A549 (cell line): ENCODE measurements at regions not wholly inside any gene's neighbourhood (a gene's known extent, or its start where the extent isn't known, plus 50 kb on each side); places are given as distances from the start of the nearest gene placed in this dataset.

ENCODE experiments used
- CTCF ChIP-seq: fragments of >200 bp; sonication (Bioruptor Twin); formaldehyde crosslinking; IDR thresholded peaks from 3 replicates; pipeline ENCODE4 v1.5.1; 2016
- POLR2A ChIP-seq: IDR thresholded peaks from 2 replicates; pipeline ENCODE4 v1.6.1; 2012; ENCODE audit warnings: mild to moderate bottlenecking, low read length
- SMC3 ChIP-seq: fragments of >200 bp; sonication (Bioruptor Twin); formaldehyde crosslinking; IDR thresholded peaks from 3 replicates; pipeline ENCODE4 v1.6.1; 2018; ENCODE audit warnings: inconsistent platforms

GRCh38 chr1:11417162-11417561, 61.8 kb upstream of the DISP3 start:
- TF ChIP-seq POLR2A (no peak), CTCF (no peak), SMC3 (no peak)
